OCI-LY3 (cell line): ENCODE measurements at regions not wholly inside any gene's neighbourhood (a gene's known extent, or its start where the extent isn't known, plus 50 kb on each side); places are given as distances from the start of the nearest gene placed in this dataset.
A peak's percentile ranks its signal among the peaks of the same experiment; 100 is the strongest.

ENCODE experiments used
- H2AFZ ChIP-seq: fragments of 200-600, 300-600 bp; shearing (Covaris generic); 2 replicates; pipeline ENCODE4 v1.6.0; 2014; ENCODE audit warnings: antibody characterized with exemption, low read depth, low read length
- H3K27ac ChIP-seq: fragments of 200-600, 300-600 bp; sonication (generic); 2 replicates; pipeline ENCODE4 v1.5.1; 2014; ENCODE audit warnings: mild to moderate bottlenecking, low read length, moderate library complexity, mixed read lengths
- H3K27me3 ChIP-seq: fragments of 200-600, 300-600 bp; sonication (generic); 2 replicates; pipeline ENCODE4 v1.6.1; 2014; ENCODE audit warnings: low read depth, low read length, mixed read lengths
- H3K36me3 ChIP-seq: fragments of 200-600, 300-600 bp; sonication (generic); replicated peaks from 2 replicates; pipeline ENCODE3; 2014; ENCODE audit warnings: low read depth, low read length, mixed read lengths
- H3K4me1 ChIP-seq: fragments of 300-600, 200-600 bp; sonication (generic); 2 replicates; pipeline ENCODE4 v1.6.1; 2014; ENCODE audit warnings: low read length, mixed read lengths
- H3K4me2 ChIP-seq: fragments of 200-600, 300-600 bp; sonication (generic); 2 replicates; pipeline ENCODE4 v1.6.1; 2014; ENCODE audit warnings: low read length, mixed read lengths
- H3K4me3 ChIP-seq: fragments of 300-600, 200-600 bp; sonication (generic); 2 replicates; pipeline ENCODE4 v1.5.1; 2014; ENCODE audit warnings: antibody characterized with exemption, mild to moderate bottlenecking, low read length, moderate library complexity
- H3K79me2 ChIP-seq: fragments of 300-600, 200-600 bp; shearing (Covaris generic); 2 replicates; pipeline ENCODE4 v1.6.1; 2014; ENCODE audit warnings: mild to moderate bottlenecking, low read length, mixed read lengths
- H3K9ac ChIP-seq: fragments of 300-600, 200-600 bp; shearing (Covaris generic); 2 replicates; pipeline ENCODE4 v1.6.0; 2014; ENCODE audit warnings: mild to moderate bottlenecking, low read length, moderate library complexity
- H3K9me3 ChIP-seq: fragments of 200-600, 300-600 bp; shearing (Covaris generic); 2 replicates; pipeline ENCODE4 v1.6.1; 2014; ENCODE audit warnings: low read length, mixed read lengths; ENCODE audit not compliant: insufficient read depth
- H4K20me1 ChIP-seq: fragments of 200-600, 300-600 bp; sonication (generic); 2 replicates; pipeline ENCODE4 v1.6.1; 2016; ENCODE audit warnings: low read length, mixed read lengths; ENCODE audit not compliant: insufficient read depth
- CTCF ChIP-seq: fragments of 200-600, 300-600 bp; sonication (generic); IDR thresholded peaks from 2 replicates; pipeline ENCODE4 v1.5.1; 2014; ENCODE audit warnings: antibody characterized with exemption, low read length, low read depth
- EZH2phosphoT487 ChIP-seq: fragments of 200-600 bp; shearing (Covaris generic); IDR thresholded peaks from 2 replicates; pipeline ENCODE4 v1.6.1; 2018; ENCODE audit warnings: antibody characterized with exemption, mixed run types, low read depth

GRCh38 chr18:27605107-27605834 lies 420.2 kb upstream of the CHST9 start:
- H3K27ac ChIP-seq: peak overlapping the region; percentile 12; the same call in 1 of the 2 replicates
- H3K9ac ChIP-seq: no peak overlapping the region
- peaks cover 12% of the 10 kb centered on the region for H3K36me3 ChIP-seq
- H3K4me1 ChIP-seq: peaks cover 60% of the 10 kb centered on the region
- H4K20me1 ChIP-seq: no peaks in the 10 kb centered on the region
- peak overlapping the region; percentile 69 for H2AFZ ChIP-seq
- H3K9me3 ChIP-seq: peaks cover 8% of the 10 kb centered on the region; the same call in 1 of the 2 replicates
- H3K4me3 ChIP-seq: no peak overlapping the region
- H3K27me3 ChIP-seq: no peaks in the 10 kb centered on the region
- H3K4me2 ChIP-seq: peak overlapping the region; percentile 50
- no peaks in the 10 kb centered on the region for H3K79me2 ChIP-seq
- TF ChIP-seq CTCF (peak; percentile 90), EZH2phosphoT487 (no peak)

GRCh38 chr18:27604583-27604982 lies 419.5 kb upstream of the CHST9 start:
- peaks cover 8% of the 10 kb centered on the region; the same call in 1 of the 2 replicates for H3K9me3 ChIP-seq
- H3K27me3 ChIP-seq: no peaks in the 10 kb centered on the region
- H3K9ac ChIP-seq: no peak overlapping the region
- peaks cover 12% of the 10 kb centered on the region for H3K36me3 ChIP-seq
- H3K4me1 ChIP-seq: peaks cover 67% of the 10 kb centered on the region
- 0 out of 2 replicates have a peak overlapping the region, but pooled peaks have one; percentile 5 for H3K4me2 ChIP-seq
- TF ChIP-seq CTCF: no peak
- no peak for TF ChIP-seq EZH2phosphoT487
- no peaks in the 10 kb centered on the region for H4K20me1 ChIP-seq
- H3K4me3 ChIP-seq: no peak overlapping the region
- H3K27ac ChIP-seq: peak overlapping the region; percentile 7; the same call in 1 of the 2 replicates
- H2AFZ ChIP-seq: no peak overlapping the region
- H3K79me2 ChIP-seq: no peaks in the 10 kb centered on the region

GRCh38 chr18:27602092-27602491 lies 417.0 kb upstream of the CHST9 start:
- H4K20me1 ChIP-seq: no peaks in the 10 kb centered on the region
- H3K4me1 ChIP-seq: peaks cover 70% of the 10 kb centered on the region
- peaks cover 8% of the 10 kb centered on the region; the same call in 1 of the 2 replicates for H3K9me3 ChIP-seq
- peak overlapping the region; percentile 34; the same call in 1 of the 2 replicates for H3K27ac ChIP-seq
- H3K36me3 ChIP-seq: peaks cover 12% of the 10 kb centered on the region
- H2AFZ ChIP-seq: no peak overlapping the region
- H3K79me2 ChIP-seq: no peaks in the 10 kb centered on the region
- TF ChIP-seq CTCF: no peak
- no peak for TF ChIP-seq EZH2phosphoT487
- H3K4me2 ChIP-seq: no peak overlapping the region
- no peak overlapping the region for H3K4me3 ChIP-seq
- no peaks in the 10 kb centered on the region for H3K27me3 ChIP-seq
- H3K9ac ChIP-seq: no peak overlapping the region

- TF ChIP-seq CTCF: no peak
- no peak for TF ChIP-seq EZH2phosphoT487
- no peaks in the 10 kb centered on the region for H4K20me1 ChIP-seq
Measured at GRCh38 chr18:27600245-27600644, 415.1 kb upstream of the CHST9 start.

More at GRCh38 chr18:27600245-27600644, 415.1 kb upstream of the CHST9 start:
- peaks cover 8% of the 10 kb centered on the region; the same call in 1 of the 2 replicates for H3K9me3 ChIP-seq
- H3K9ac ChIP-seq: no peak overlapping the region; the same call in 1 of the 2 replicates
- no peaks in the 10 kb centered on the region for H3K79me2 ChIP-seq
- peak overlapping the region; percentile 42; the same call in 1 of the 2 replicates for H2AFZ ChIP-seq
- no peaks in the 10 kb centered on the region for H3K27me3 ChIP-seq
- peak overlapping the region; percentile 40; the same call in 1 of the 2 replicates for H3K4me3 ChIP-seq
- peaks cover 53% of the 10 kb centered on the region for H3K4me1 ChIP-seq
- H3K4me2 ChIP-seq: peak overlapping the region; percentile 40
- peak overlapping the region; percentile 70 for H3K27ac ChIP-seq
- peaks cover 9% of the 10 kb centered on the region for H3K36me3 ChIP-seq
